WTC11 (cell line): ENCODE measurements at regions not wholly inside any gene's neighbourhood (a gene's known extent, or its start where the extent isn't known, plus 50 kb on each side); places are given as distances from the start of the nearest gene placed in this dataset.

Experiments used
- CREM ChIP-seq: sonication (generic); formaldehyde crosslinking; IDR thresholded peaks from 2 replicates; pipeline ENCODE4 v1.8.1; 2022; ENCODE audit warnings: mild to moderate bottlenecking, missing genetic modification reagents, moderate library complexity
- CTCF ChIP-seq: fragments of 200-600 bp; IDR thresholded peaks from 2 replicates; pipeline ENCODE4 v1.8.0; 2022; ENCODE audit warnings: antibody characterized with exemption
- E2F5 ChIP-seq: sonication (generic); formaldehyde crosslinking; IDR thresholded peaks from 2 replicates; pipeline ENCODE4 v1.8.1; 2022; ENCODE audit warnings: mild to moderate bottlenecking, moderate library complexity, missing genetic modification reagents
- FOXJ3 ChIP-seq: sonication (generic); formaldehyde crosslinking; IDR thresholded peaks from 2 replicates; pipeline ENCODE4 v1.9.0; 2021; ENCODE audit warnings: missing genetic modification reagents, mild to moderate bottlenecking, borderline replicate concordance
- FOXP1 ChIP-seq: sonication (generic); formaldehyde crosslinking; IDR thresholded peaks from 2 replicates; pipeline ENCODE4 v1.8.0; 2022; ENCODE audit warnings: missing genetic modification reagents, mild to moderate bottlenecking, moderate library complexity, borderline replicate concordance
- MAX ChIP-seq: sonication (generic); formaldehyde crosslinking; IDR thresholded peaks from 2 replicates; pipeline ENCODE4 v1.8.0; 2022; ENCODE audit warnings: mild to moderate bottlenecking, missing genetic modification reagents
- RELA ChIP-seq: sonication (generic); formaldehyde crosslinking; IDR thresholded peaks from 2 replicates; pipeline ENCODE4 v1.8.1; 2022; ENCODE audit warnings: missing genetic modification reagents, mild to moderate bottlenecking, borderline replicate concordance
- ZNF121 ChIP-seq: sonication (generic); formaldehyde crosslinking; IDR thresholded peaks from 2 replicates; pipeline ENCODE4 v1.8.0; 2023; ENCODE audit warnings: missing genetic modification reagents
- ZNF416 ChIP-seq: fragments of 250-450 bp; sonication (Bioruptor Pico); IDR thresholded peaks from 2 replicates; pipeline ENCODE4 v1.9.0; 2021; ENCODE audit warnings: mild to moderate bottlenecking, inconsistent platforms
- ZNF425 ChIP-seq: fragments of 250-450 bp; sonication (Bioruptor Pico); conservative IDR thresholded peaks from 2 replicates; pipeline ENCODE4 v1.9.0; 2021; ENCODE audit warnings: mild to moderate bottlenecking
- TF ChIP-seq, protein P1 (sequence below): sonication (generic); formaldehyde crosslinking; IDR thresholded peaks from 2 replicates; pipeline ENCODE4 v1.8.1; 2022; ENCODE audit warnings: low read depth, mild to moderate bottlenecking, moderate library complexity, missing genetic modification reagents, borderline replicate concordance
- TF ChIP-seq, protein P2 (sequence below): sonication (generic); formaldehyde crosslinking; IDR thresholded peaks from 2 replicates; pipeline ENCODE4 v1.8.0; 2023; ENCODE audit warnings: missing genetic modification reagents
- TF ChIP-seq, protein P3 (sequence below): sonication (generic); formaldehyde crosslinking; IDR thresholded peaks from 2 replicates; pipeline ENCODE4 v1.8.1; 2023; ENCODE audit warnings: mild to moderate bottlenecking, missing genetic modification reagents

GRCh38 chr9:72415948-72416347 is 50.9 kb upstream of the ZFAND5 start:
- TF ChIP-seq, protein P1, sequence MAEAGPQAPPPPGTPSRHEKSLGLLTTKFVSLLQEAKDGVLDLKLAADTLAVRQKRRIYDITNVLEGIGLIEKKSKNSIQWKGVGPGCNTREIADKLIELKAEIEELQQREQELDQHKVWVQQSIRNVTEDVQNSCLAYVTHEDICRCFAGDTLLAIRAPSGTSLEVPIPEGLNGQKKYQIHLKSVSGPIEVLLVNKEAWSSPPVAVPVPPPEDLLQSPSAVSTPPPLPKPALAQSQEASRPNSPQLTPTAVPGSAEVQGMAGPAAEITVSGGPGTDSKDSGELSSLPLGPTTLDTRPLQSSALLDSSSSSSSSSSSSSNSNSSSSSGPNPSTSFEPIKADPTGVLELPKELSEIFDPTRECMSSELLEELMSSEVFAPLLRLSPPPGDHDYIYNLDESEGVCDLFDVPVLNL (CRISPR knock-in tag): no peak
- TF ChIP-seq FOXP1 (no peak), CTCF (no peak), MAX (CRISPR knock-in tag) (no peak), E2F5 (no peak), ZNF425 (no peak), CREM (CRISPR knock-in tag) (no peak), RELA (CRISPR knock-in tag) (no peak), FOXJ3 (CRISPR knock-in tag) (no peak), ZNF416 (CRISPR knock-in tag) (no peak), ZNF121 (CRISPR knock-in tag) (no peak)
- TF ChIP-seq, protein P2, sequence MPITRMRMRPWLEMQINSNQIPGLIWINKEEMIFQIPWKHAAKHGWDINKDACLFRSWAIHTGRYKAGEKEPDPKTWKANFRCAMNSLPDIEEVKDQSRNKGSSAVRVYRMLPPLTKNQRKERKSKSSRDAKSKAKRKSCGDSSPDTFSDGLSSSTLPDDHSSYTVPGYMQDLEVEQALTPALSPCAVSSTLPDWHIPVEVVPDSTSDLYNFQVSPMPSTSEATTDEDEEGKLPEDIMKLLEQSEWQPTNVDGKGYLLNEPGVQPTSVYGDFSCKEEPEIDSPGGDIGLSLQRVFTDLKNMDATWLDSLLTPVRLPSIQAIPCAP (CRISPR knock-in tag): no peak
- TF ChIP-seq, protein P3, sequence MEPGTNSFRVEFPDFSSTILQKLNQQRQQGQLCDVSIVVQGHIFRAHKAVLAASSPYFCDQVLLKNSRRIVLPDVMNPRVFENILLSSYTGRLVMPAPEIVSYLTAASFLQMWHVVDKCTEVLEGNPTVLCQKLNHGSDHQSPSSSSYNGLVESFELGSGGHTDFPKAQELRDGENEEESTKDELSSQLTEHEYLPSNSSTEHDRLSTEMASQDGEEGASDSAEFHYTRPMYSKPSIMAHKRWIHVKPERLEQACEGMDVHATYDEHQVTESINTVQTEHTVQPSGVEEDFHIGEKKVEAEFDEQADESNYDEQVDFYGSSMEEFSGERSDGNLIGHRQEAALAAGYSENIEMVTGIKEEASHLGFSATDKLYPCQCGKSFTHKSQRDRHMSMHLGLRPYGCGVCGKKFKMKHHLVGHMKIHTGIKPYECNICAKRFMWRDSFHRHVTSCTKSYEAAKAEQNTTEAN (CRISPR knock-in tag): no peak
